Peyer's patch (tissue), 4 donors: ENCODE measurements at regions not wholly inside any gene's neighbourhood (a gene's known extent, or its start where the extent isn't known, plus 50 kb on each side); places are given as distances from the start of the nearest gene placed in this dataset.

Experiments
- DNase-seq, 3 donors: peaks; one replicate each; pipeline ENCODE4 v3.0.0-alpha.2; 2017 to 2019
- H3K27ac ChIP-seq, 4 donors: fragments of 200-600 bp; sonication (generic); one replicate each; pipeline ENCODE4 v1.5.1; 2016 to 2019
- H3K27me3 ChIP-seq, 2 donors: fragments of 200-600 bp; sonication (generic); one replicate each; pipeline ENCODE4 v1.5.1; 2019
- H3K36me3 ChIP-seq, 3 donors: fragments of 200-600 bp; sonication (generic); one replicate each; pipeline ENCODE4 v1.5.1; 2016 to 2019
- H3K4me1 ChIP-seq, 4 donors: fragments of 200-600 bp; sonication (generic); one replicate each; pipeline ENCODE4 v1.5.1; 2016 to 2019
- H3K4me3 ChIP-seq, 4 donors: fragments of 200-600 bp; sonication (generic); 1 replicate in 3 of 4; 2 replicates in 1 of 4; pipeline ENCODE4 v1.5.1; 2016 to 2019; ENCODE audit warnings: mild to moderate bottlenecking in 1 of 4
- H3K9me3 ChIP-seq, 4 donors: fragments of 200-600 bp; sonication (generic); one replicate each; pipeline ENCODE4 v1.5.1; 2016 to 2019; ENCODE audit warnings: mild to moderate bottlenecking in 1 of 4
- POLR2A ChIP-seq, 2 donors: fragments of 450-650 bp; IDR thresholded peaks; one replicate each; pipeline ENCODE4 v1.5.1; 2017; ENCODE audit warnings: antibody characterized with exemption in 2 of 2, mild to moderate bottlenecking in 2 of 2, moderate library complexity in 2 of 2
- TF ChIP-seq, protein P1 (sequence below), 6 experiments: fragments of 450-650 bp in 4 of 6; fragments of 200-600 bp in 2 of 6; sonication (generic) in 1 of 6; IDR thresholded peaks; one replicate each; pipeline ENCODE4 v1.5.1; 2017 to 2019; ENCODE audit warnings: antibody characterized with exemption in 6 of 6, mild to moderate bottlenecking in 3 of 6, moderate library complexity in 1 of 6

DNA sequence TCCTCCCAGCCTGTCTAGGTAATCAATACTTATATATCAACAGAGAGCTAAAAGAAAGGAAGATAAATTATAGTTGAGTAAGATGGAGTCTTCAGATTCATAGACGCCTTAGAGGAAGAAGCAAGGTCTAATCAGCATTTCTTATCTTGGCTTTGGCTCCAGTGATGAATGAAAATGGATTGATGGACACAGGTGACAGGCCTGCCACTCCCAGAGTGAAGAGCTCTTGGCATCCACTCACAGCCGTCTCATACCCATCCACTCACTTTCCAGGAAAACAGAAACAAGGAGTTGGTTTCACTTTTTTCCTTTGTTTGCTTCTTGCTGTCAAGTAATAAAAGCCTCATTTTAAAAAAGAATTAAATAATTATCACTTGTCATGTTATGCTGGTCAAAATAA is 168.2 kb downstream of the MFSD1 start:
- no peak overlapping the region for H3K4me3 ChIP-seq
- H3K27ac ChIP-seq = no peak overlapping the region
- no peak for DNase-seq
- TF ChIP-seq, protein P1, sequence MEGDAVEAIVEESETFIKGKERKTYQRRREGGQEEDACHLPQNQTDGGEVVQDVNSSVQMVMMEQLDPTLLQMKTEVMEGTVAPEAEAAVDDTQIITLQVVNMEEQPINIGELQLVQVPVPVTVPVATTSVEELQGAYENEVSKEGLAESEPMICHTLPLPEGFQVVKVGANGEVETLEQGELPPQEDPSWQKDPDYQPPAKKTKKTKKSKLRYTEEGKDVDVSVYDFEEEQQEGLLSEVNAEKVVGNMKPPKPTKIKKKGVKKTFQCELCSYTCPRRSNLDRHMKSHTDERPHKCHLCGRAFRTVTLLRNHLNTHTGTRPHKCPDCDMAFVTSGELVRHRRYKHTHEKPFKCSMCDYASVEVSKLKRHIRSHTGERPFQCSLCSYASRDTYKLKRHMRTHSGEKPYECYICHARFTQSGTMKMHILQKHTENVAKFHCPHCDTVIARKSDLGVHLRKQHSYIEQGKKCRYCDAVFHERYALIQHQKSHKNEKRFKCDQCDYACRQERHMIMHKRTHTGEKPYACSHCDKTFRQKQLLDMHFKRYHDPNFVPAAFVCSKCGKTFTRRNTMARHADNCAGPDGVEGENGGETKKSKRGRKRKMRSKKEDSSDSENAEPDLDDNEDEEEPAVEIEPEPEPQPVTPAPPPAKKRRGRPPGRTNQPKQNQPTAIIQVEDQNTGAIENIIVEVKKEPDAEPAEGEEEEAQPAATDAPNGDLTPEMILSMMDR (IDR thresholded peaks at IDR 0.05) = no peak
- TF ChIP-seq POLR2A (IDR thresholded peaks at IDR 0.05) = no peak
- no peaks in the 10 kb centered on the region for H3K9me3 ChIP-seq
- H3K4me1 ChIP-seq = no peaks in the 10 kb centered on the region
- H3K27me3 ChIP-seq = no peaks in the 10 kb centered on the region
- H3K36me3 ChIP-seq = no peaks in the 10 kb centered on the region

DNA sequence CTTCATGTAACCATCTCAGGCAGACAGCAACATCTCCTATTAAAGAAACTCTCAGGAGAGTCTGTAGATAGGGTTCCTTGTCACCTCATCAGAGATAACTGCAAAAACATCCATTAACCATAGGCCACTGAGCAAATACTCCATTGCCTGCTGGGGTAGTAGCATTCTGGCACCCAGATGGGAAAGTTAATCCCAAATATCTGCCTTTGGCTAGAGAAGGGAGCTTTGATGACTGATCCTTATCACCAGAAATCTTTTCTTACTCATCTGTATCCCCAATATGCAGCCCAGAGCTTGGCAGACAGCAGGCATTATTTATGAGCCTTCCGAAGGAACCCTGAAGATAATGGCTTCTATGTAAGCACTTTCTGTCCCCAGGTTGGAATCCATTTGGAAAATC is 173.1 kb downstream of the MFSD1 start:
- H3K4me3 ChIP-seq = no peak overlapping the region
- TF ChIP-seq POLR2A (IDR thresholded peaks at IDR 0.05) = no peak
- TF ChIP-seq, protein P1 (IDR thresholded peaks at IDR 0.05) = no peak
- no peak for DNase-seq
- H3K4me1 ChIP-seq = no peaks in the 10 kb centered on the region
- no peak overlapping the region for H3K27ac ChIP-seq
- H3K9me3 ChIP-seq = no peaks in the 10 kb centered on the region
- no peaks in the 10 kb centered on the region for H3K36me3 ChIP-seq
- no peaks in the 10 kb centered on the region for H3K27me3 ChIP-seq

DNA sequence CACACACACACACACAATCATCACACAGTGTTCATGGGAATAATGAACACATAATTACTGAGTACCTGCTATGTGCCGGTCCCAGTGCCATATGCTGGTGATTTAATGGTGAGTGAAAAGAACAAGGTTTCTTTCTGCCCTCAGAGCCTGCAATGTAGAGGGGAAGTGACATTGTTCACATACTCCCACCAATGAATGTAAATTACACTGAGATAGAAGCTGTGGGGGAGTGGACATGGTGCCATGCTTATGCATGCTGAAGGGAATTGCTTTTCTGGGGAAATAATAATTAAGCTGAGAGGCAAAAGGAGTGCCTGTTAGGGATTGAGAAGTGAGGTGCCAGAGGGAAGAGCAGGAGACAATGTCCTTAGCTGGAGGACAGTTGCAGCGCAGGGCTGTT is 175.1 kb downstream of the MFSD1 start:
- Histone ChIP-seq H3K9me3 (no peaks in the 10 kb centered on the region), H3K4me1 (no peaks in the 10 kb centered on the region), H3K27me3 (no peaks in the 10 kb centered on the region), H3K4me3 (no peak overlapping the region), H3K27ac (no peak overlapping the region), H3K36me3 (no peaks in the 10 kb centered on the region)
- TF ChIP-seq, protein P1 (IDR thresholded peaks at IDR 0.05) = no peak
- TF ChIP-seq POLR2A (IDR thresholded peaks at IDR 0.05) = no peak
- no peak for DNase-seq

DNA sequence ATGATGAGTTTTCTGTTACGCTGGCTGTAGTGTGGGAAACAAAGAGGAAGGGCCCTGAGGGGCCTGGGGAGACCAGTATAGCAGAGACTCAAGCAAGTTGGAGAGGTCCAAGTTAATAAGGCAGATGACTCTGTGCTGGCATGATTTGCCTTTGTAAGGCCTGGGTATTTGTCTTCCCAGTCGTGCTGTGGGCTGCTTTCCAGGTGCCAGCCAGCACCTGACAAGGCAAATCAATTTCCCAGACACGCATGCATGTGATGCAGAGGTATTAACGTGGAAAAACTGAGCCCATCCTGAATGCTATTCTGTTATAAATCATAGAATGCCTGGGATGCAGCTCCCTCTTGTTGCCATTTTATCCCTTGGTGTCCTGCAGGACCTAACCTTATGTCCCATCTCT is 175.6 kb downstream of the MFSD1 start:
- no peaks in the 10 kb centered on the region for H3K36me3 ChIP-seq
- no peak for TF ChIP-seq POLR2A (IDR thresholded peaks at IDR 0.05)
- TF ChIP-seq, protein P1 (IDR thresholded peaks at IDR 0.05) = no peak
- H3K9me3 ChIP-seq = no peaks in the 10 kb centered on the region
- H3K4me1 ChIP-seq = no peaks in the 10 kb centered on the region
- H3K4me3 ChIP-seq = no peak overlapping the region
- DNase-seq = no peak
- H3K27ac ChIP-seq = no peak overlapping the region
- no peaks in the 10 kb centered on the region for H3K27me3 ChIP-seq

DNA sequence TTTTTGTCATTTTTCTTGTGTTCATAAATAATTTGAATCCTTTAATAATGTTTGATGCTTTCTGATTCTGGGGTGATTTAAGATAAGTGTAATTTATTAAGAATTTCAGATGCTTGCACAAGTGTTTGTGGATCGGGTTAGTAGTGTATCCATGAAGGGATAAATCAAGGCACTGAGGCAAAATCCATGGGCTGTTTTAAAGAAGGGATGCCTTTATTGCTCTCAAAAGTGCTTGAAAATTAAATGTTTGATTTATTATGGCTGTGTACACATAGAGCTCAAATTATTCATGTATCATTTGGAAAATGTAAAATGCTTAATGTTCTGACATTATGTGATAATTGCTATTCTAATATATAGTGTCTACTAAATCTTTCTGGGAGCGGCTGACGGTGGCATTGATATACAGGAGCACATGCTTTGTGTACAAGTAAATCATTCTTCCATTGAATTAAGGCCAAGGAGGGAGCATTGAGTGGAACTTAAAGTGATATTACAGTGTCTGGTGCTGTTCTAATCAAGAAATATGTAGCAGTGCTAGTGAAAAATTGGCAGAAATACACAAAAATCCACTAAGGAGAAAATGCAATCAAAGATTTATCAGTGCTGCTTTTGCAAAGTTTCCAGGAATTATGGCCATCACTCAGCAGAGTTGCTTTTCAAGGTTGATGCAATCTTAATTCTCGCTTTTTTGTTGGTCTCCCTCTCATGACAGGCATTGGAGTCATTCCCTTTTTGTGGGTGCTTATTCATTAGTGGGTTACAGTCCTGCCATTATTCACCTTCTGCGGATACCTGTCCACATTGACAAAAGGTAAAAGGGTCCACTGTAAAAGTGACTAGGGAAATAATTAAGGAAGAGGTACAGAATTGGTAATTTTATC is 181.6 kb downstream of the MFSD1 start:
- H3K27ac ChIP-seq = no peak overlapping the region
- no peak for DNase-seq
- TF ChIP-seq POLR2A (IDR thresholded peaks at IDR 0.05) = no peak
- TF ChIP-seq, protein P1 (IDR thresholded peaks at IDR 0.05) = no peak
- H3K4me3 ChIP-seq = no peak overlapping the region
- no peaks in the 10 kb centered on the region for H3K9me3 ChIP-seq
- no peaks in the 10 kb centered on the region for H3K4me1 ChIP-seq
- H3K27me3 ChIP-seq = no peaks in the 10 kb centered on the region
- H3K36me3 ChIP-seq = no peaks in the 10 kb centered on the region
